HG03520 (cell line): ENCODE measurements at regions not wholly inside any gene's neighbourhood (a gene's known extent, or its start where the extent isn't known, plus 50 kb on each side); places are given as distances from the start of the nearest gene placed in this dataset.
"Not testable (repeated sequence)": the region's sequence is repeated elsewhere in the genome, so short reads cannot be mapped to it uniquely, and the experiment has no call there.

Experiments used
- ATAC-seq: cut with Tn5 transposase; IDR thresholded peaks from one replicate; pipeline ENCODE4 v1.9.1; 2021; ENCODE audit warnings: mild to moderate bottlenecking, moderate library complexity; ENCODE audit not compliant: unreplicated experiment

- ATAC-seq: not testable (repeated sequence)
Observed at GRCh38 chrX:124181515-124181914, 150.9 kb upstream of the TEX13D start.

- ATAC-seq: no peak
Observed at GRCh38 chrX:124190440-124190839, 142.0 kb upstream of the TEX13D start.

- ATAC-seq: no peak
Observed at GRCh38 chrX:124194199-124194598, 138.3 kb upstream of the TEX13D start.

GRCh38 chrX:124194901-124195300 is 137.6 kb upstream of the TEX13D start:
- ATAC-seq: no peak

- ATAC-seq: no peak
Observed at GRCh38 chrX:124203311-124203710, 129.1 kb upstream of the TEX13D start.

- ATAC-seq: no peak
Observed at GRCh38 chrX:124208660-124209059, 123.8 kb upstream of the TEX13D start.

- no peak for ATAC-seq
Observed at GRCh38 chrX:124209792-124210576, 122.5 kb upstream of the TEX13D start.

GRCh38 chrX:124211312-124211942 is 121.0 kb upstream of the TEX13D start:
- peak; percentile 89 for ATAC-seq

GRCh38 chrX:124212622-124213021 is 119.8 kb upstream of the TEX13D start:
- ATAC-seq: no peak

- ATAC-seq: no peak
Observed at GRCh38 chrX:124215786-124216185, 116.7 kb upstream of the TEX13D start.

- ATAC-seq: no peak
Observed at GRCh38 chrX:124216396-124217115, 115.9 kb upstream of the TEX13D start.

- ATAC-seq: peak; percentile 55
Observed at GRCh38 chrX:124217304-124218251, 114.9 kb upstream of the TEX13D start.

- no peak for ATAC-seq
Observed at GRCh38 chrX:124223524-124223923, 108.9 kb upstream of the TEX13D start.

GRCh38 chrX:124224528-124224927 is 107.9 kb upstream of the TEX13D start:
- no peak for ATAC-seq

GRCh38 chrX:124226129-124226528 is 106.3 kb upstream of the TEX13D start:
- ATAC-seq: no peak

GRCh38 chrX:124228849-124229248 is 103.6 kb upstream of the TEX13D start:
- no peak for ATAC-seq

- no peak for ATAC-seq
Observed at GRCh38 chrX:124229374-124229773, 103.1 kb upstream of the TEX13D start.

GRCh38 chrX:124230655-124231450 is 101.6 kb upstream of the TEX13D start:
- ATAC-seq: no peak

- ATAC-seq: no peak
Observed at GRCh38 chrX:124231451-124231759, 101.1 kb upstream of the TEX13D start.
